ENCODE measurements at regions not wholly inside any gene's neighbourhood (a gene's known extent, or its start where the extent isn't known, plus 50 kb on each side); places are given as distances from the start of the nearest gene placed in this dataset.

- Mint-ChIP-seq H3K9me3 (no peaks in the 10 kb centered on the region), H3K4me1 (ENCODE audit: low read depth) (no peaks in the 10 kb centered on the region), H3K36me3 (no peaks in the 10 kb centered on the region), H3K4me3 (no peak overlapping the region), H3K27me3 (no peaks in the 10 kb centered on the region), H3K27ac (no peak overlapping the region)
- intact Hi-C loops (cut with micrococcal nuclease), result loop anchor here (5.0 to 10.0 kb wide), 2 partner anchors 520 to 958 kb away; no protein-coding TSS in a partner anchor
- POLR2A ChIA-PET, result no interaction called here
- no peak for DNase-seq
- CTCF ChIA-PET, result interaction anchor here (2.9 kb wide), 1 partner anchor 929 kb away, joined by 42 read pairs; no protein-coding TSS in a partner anchor
Measured at GRCh38 chr5:158177146-158177545, 318.2 kb upstream of the CLINT1 start.

GRCh38 chr5:158175934-158176481 lies 317.1 kb upstream of the CLINT1 start:
- intact Hi-C loops (cut with micrococcal nuclease), result loop anchor here (1.0 to 10.0 kb wide), 3 partner anchors 521 to 959 kb away; no protein-coding TSS in a partner anchor
- H3K27ac Mint-ChIP-seq, result no peak overlapping the region
- H3K27me3 Mint-ChIP-seq, result no peaks in the 10 kb centered on the region
- no peaks in the 10 kb centered on the region for H3K9me3 Mint-ChIP-seq
- H3K36me3 Mint-ChIP-seq, result no peaks in the 10 kb centered on the region
- no peak overlapping the region for H3K4me3 Mint-ChIP-seq
- no peak for DNase-seq
- no peaks in the 10 kb centered on the region for H3K4me1 Mint-ChIP-seq (ENCODE audit: low read depth)
- ChIA-PET CTCF (interaction anchor here (0.7 to 2.9 kb wide), 5 partner anchors 520 to 957 kb away, joined by 3 to 42 read pairs (median 3); no protein-coding TSS in a partner anchor), POLR2A (no interaction called here)

- Mint-ChIP-seq H3K27me3 (no peaks in the 10 kb centered on the region), H3K4me1 (ENCODE audit: low read depth) (no peaks in the 10 kb centered on the region), H3K4me3 (no peak overlapping the region), H3K27ac (no peak overlapping the region), H3K36me3 (no peaks in the 10 kb centered on the region), H3K9me3 (no peaks in the 10 kb centered on the region)
- intact Hi-C loops (cut with micrococcal nuclease), result loop anchor here (1.0 to 10.0 kb wide), 3 partner anchors 522 to 960 kb away; no protein-coding TSS in a partner anchor
- ChIA-PET POLR2A (no interaction called here), CTCF (interaction anchor here (0.6 to 2.9 kb wide), 17 partner anchors 13 to 1142 kb away, joined by 3 to 42 read pairs (median 3); no protein-coding TSS in a partner anchor)
- DNase-seq, result peak; percentile 61
Measured at GRCh38 chr5:158174918-158175851, 316.2 kb upstream of the CLINT1 start.

GRCh38 chr5:158174026-158174425 lies 315.1 kb upstream of the CLINT1 start:
- no peak for DNase-seq
- ChIA-PET CTCF (interaction anchor here (0.6 to 2.9 kb wide), 9 partner anchors 12 to 932 kb away, joined by 3 to 42 read pairs (median 4); no protein-coding TSS in a partner anchor), POLR2A (no interaction called here)
- Mint-ChIP-seq H3K4me1 (ENCODE audit: low read depth) (no peaks in the 10 kb centered on the region), H3K4me3 (no peak overlapping the region), H3K36me3 (no peaks in the 10 kb centered on the region), H3K27ac (no peak overlapping the region), H3K27me3 (no peaks in the 10 kb centered on the region), H3K9me3 (no peaks in the 10 kb centered on the region)
- intact Hi-C loops (cut with micrococcal nuclease), result loop anchor here (10.0 kb wide), 1 partner anchor 961 kb away; no protein-coding TSS in a partner anchor

GRCh38 chr5:158172005-158172404 lies 313.1 kb upstream of the CLINT1 start:
- intact Hi-C loops (cut with micrococcal nuclease), result loop anchor here (10.0 kb wide), 1 partner anchor 963 kb away; no protein-coding TSS in a partner anchor
- H3K36me3 Mint-ChIP-seq, result no peaks in the 10 kb centered on the region
- ChIA-PET CTCF (interaction anchor here (2.4 kb wide), 1 partner anchor 11 kb away, joined by 6 read pairs; no protein-coding TSS in a partner anchor), POLR2A (no interaction called here)
- H3K27me3 Mint-ChIP-seq, result no peaks in the 10 kb centered on the region
- no peak for DNase-seq
- H3K9me3 Mint-ChIP-seq, result no peaks in the 10 kb centered on the region
- H3K4me3 Mint-ChIP-seq, result no peak overlapping the region
- H3K4me1 Mint-ChIP-seq (ENCODE audit: low read depth), result no peaks in the 10 kb centered on the region
- no peak overlapping the region for H3K27ac Mint-ChIP-seq

DNA sequence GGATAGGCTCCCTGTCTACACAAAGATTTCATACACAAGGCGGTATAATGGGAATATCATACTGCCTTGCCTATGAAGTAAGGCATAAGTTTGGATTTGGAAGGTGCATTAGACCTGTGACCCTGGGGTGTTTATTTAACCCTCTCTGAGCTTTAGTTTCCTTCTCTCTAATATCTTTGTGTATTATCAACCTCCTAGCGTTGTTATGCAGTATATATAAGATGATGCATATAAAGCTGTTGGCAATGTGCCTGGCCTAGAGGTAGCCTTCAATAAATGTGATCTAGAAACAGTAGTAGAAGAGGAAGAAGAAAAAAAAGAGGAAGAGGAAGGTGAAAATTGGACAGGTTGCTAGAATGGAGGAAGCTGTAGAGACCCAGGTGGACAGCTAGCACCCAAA lies 311.6 kb upstream of the CLINT1 start:
- ChIA-PET POLR2A (no interaction called here), CTCF (interaction anchor here (0.5 to 1.5 kb wide), 3 partner anchors 417 to 936 kb away, joined by 3 to 4 read pairs (median 3); no protein-coding TSS in a partner anchor)
- no peaks in the 10 kb centered on the region for H3K4me1 Mint-ChIP-seq (ENCODE audit: low read depth)
- no peak overlapping the region for H3K4me3 Mint-ChIP-seq
- no peaks in the 10 kb centered on the region for H3K9me3 Mint-ChIP-seq
- H3K27ac Mint-ChIP-seq, result no peak overlapping the region
- intact Hi-C loops (cut with micrococcal nuclease), result loop anchor here (10.0 kb wide), 1 partner anchor 964 kb away; no protein-coding TSS in a partner anchor
- no peaks in the 10 kb centered on the region for H3K27me3 Mint-ChIP-seq
- no peak for DNase-seq
- H3K36me3 Mint-ChIP-seq, result no peaks in the 10 kb centered on the region

DNA sequence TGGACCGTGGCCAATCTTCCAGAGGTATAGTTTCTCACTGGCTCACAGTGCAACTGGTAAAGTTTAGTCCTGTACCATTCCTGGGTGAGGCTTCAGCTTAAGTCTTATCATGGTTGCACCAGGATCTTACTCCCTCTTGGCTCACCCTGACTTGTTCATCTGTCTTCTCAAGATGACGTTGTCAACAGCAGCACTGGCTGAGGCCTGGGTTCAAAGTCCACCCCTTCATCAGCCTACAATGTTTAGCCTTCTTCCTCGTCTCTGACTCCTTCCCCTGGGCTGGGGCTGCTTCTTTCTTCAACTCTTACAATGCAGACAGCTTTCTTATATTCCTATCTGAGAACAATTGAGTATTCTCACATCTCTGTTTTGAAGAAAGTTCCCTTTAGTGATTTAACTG lies 311.1 kb upstream of the CLINT1 start:
- Mint-ChIP-seq H3K9me3 (no peaks in the 10 kb centered on the region), H3K27me3 (no peaks in the 10 kb centered on the region), H3K4me3 (no peak overlapping the region), H3K36me3 (no peaks in the 10 kb centered on the region), H3K4me1 (ENCODE audit: low read depth) (no peaks in the 10 kb centered on the region), H3K27ac (no peak overlapping the region)
- POLR2A ChIA-PET, result no interaction called here
- DNase-seq, result no peak
- CTCF ChIA-PET, result interaction anchor here (1.3 to 1.5 kb wide), 2 partner anchors 525 to 936 kb away, joined by 3 to 4 read pairs; no protein-coding TSS in a partner anchor
- intact Hi-C loops (cut with micrococcal nuclease), result loop anchor here (10.0 kb wide), 1 partner anchor 965 kb away; no protein-coding TSS in a partner anchor

- POLR2A ChIA-PET, result no interaction called here
- intact Hi-C loops (cut with micrococcal nuclease), result no loop called here
- CTCF ChIA-PET, result no interaction called here
- Mint-ChIP-seq H3K27me3 (peaks cover 3% of the 10 kb centered on the region), H3K36me3 (no peaks in the 10 kb centered on the region), H3K4me3 (no peak overlapping the region), H3K4me1 (ENCODE audit: low read depth) (no peaks in the 10 kb centered on the region), H3K27ac (no peak overlapping the region), H3K9me3 (no peaks in the 10 kb centered on the region)
- DNase-seq, result no peak
Measured at GRCh38 chr5:158166424-158166823, 307.5 kb upstream of the CLINT1 start.

DNA sequence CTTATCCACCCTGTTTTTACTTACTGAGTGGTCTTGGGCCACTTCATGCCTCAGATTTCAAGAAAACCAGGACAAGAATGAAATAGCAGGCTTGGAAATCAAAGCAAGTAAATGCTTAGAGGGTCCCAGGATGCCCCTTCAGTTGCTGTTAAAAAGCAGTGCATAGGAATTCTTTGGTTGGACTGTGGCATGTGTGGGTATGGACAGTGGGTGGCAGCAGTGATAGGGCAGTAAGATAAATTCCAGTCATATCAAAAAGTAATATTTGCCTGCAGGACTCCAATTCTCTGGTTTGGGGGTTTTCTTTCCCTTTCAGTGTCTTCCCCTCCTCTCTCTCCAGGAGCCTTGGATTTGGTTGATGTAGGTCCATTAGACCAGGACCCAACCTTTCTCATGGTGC lies 306.7 kb upstream of the CLINT1 start:
- H3K27me3 Mint-ChIP-seq, result peaks cover 3% of the 10 kb centered on the region
- intact Hi-C loops (cut with micrococcal nuclease), result no loop called here
- CTCF ChIA-PET, result no interaction called here
- H3K36me3 Mint-ChIP-seq, result no peaks in the 10 kb centered on the region
- POLR2A ChIA-PET, result no interaction called here
- H3K4me3 Mint-ChIP-seq, result no peak overlapping the region
- no peaks in the 10 kb centered on the region for H3K4me1 Mint-ChIP-seq (ENCODE audit: low read depth)
- no peak for DNase-seq
- H3K9me3 Mint-ChIP-seq, result no peaks in the 10 kb centered on the region
- no peak overlapping the region for H3K27ac Mint-ChIP-seq

GRCh38 chr5:158164296-158165047 lies 305.5 kb upstream of the CLINT1 start:
- Mint-ChIP-seq H3K27me3 (peaks cover 3% of the 10 kb centered on the region), H3K36me3 (no peaks in the 10 kb centered on the region), H3K4me1 (ENCODE audit: low read depth) (no peaks in the 10 kb centered on the region), H3K9me3 (no peaks in the 10 kb centered on the region), H3K27ac (no peak overlapping the region), H3K4me3 (no peak overlapping the region)
- ChIA-PET POLR2A (no interaction called here), CTCF (no interaction called here)
- no peak for DNase-seq
- intact Hi-C loops (cut with micrococcal nuclease), result no loop called here

DNA sequence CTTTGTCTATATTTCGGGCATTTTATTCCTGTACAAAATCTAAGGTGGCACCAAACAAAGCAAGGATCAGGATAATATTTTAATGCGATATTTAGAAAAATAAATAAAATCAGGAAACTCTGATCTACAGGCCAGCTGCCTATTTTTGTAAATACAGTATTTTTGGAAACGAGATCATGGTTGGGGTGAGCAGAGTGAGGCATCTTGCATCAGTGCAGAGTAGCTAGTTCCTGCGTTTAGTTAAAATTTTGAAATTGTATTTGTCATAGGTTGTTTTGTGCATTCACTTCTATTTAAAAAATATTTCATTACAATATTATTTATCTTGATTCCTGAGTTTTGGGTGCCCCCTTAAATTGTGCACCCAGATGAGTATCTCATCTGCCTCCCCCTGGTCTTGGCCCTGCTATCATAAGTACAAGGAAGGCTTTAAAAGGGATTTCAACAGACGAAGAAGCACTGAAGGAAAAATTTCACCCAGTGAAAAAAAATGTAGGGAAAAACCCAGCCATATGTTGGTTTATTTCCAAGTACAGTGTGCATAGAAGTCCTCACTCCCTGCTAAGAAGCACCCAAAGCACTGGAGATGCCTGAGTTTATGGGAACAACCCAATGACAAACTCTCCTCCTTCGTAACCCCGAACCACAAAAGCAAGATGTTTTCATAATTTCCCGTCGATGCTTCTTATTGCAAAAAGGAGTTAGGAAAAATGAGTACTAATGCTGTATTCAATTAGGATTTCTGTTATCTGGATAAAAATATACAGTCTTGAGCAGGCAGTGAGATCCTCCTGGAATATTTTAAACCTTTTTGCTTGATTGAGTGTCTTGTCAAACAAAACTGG lies 304.7 kb upstream of the CLINT1 start:
- ChIA-PET POLR2A (no interaction called here), CTCF (no interaction called here)
- H3K27me3 Mint-ChIP-seq, result peaks cover 3% of the 10 kb centered on the region
- H3K36me3 Mint-ChIP-seq, result no peaks in the 10 kb centered on the region
- intact Hi-C loops (cut with micrococcal nuclease), result no loop called here
- H3K27ac Mint-ChIP-seq, result no peak overlapping the region
- no peak for DNase-seq
- H3K4me1 Mint-ChIP-seq (ENCODE audit: low read depth), result no peaks in the 10 kb centered on the region
- H3K4me3 Mint-ChIP-seq, result no peak overlapping the region
- H3K9me3 Mint-ChIP-seq, result no peaks in the 10 kb centered on the region
